GM21619 (cell line): ENCODE measurements at regions not wholly inside any gene's neighbourhood (a gene's known extent, or its start where the extent isn't known, plus 50 kb on each side); places are given as distances from the start of the nearest gene placed in this dataset.

Experiments used
- ATAC-seq: cut with Tn5 transposase; IDR thresholded peaks from one replicate; pipeline ENCODE4 v1.9.1; 2021; ENCODE audit not compliant: unreplicated experiment

DNA sequence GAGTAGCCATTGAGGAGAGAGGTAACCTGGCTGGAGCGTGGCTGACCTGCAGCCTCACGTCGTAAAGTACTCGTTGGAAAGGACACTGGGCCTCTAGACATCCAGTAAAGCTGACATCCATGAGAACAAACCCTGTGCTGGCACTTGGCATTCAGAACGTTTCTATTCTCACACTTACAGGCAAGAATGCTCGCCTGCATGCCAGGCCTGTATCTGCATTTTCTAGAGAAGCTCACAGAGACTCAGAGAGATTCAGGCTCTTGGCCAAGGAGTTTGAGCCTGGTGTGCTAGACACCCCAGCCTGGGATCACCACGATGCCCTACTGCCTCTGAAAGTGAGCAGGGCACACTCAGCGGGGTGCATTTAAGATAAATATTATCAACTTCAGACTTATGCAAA, 379.8 kb upstream of the CDH4 start:
- no peak for ATAC-seq

- ATAC-seq: no peak
Observed at GRCh38 chr20:60877071-60877857, 374.8 kb upstream of the CDH4 start.

- ATAC-seq: no peak
Observed at GRCh38 chr20:60882836-60883235, 369.2 kb upstream of the CDH4 start.

DNA sequence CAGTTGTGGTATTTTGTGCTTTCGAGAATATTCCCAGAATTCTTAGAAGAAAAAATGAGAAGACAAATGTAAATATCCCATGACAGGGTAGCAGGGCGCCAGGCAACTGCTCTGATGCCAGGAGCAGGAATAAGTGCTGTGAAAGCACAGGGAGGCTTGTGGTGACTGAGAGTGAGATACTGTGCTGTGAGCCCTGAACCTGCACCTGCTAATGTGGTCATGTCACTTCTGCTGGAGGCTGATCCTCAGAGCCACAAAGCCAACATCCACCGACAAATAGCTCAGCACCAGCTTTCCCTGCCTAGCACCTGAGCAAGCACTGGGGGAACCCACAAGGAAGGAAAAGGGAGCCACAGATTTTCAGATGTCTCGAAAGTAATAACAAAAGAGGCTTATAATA, 368.6 kb upstream of the CDH4 start:
- no peak for ATAC-seq

DNA sequence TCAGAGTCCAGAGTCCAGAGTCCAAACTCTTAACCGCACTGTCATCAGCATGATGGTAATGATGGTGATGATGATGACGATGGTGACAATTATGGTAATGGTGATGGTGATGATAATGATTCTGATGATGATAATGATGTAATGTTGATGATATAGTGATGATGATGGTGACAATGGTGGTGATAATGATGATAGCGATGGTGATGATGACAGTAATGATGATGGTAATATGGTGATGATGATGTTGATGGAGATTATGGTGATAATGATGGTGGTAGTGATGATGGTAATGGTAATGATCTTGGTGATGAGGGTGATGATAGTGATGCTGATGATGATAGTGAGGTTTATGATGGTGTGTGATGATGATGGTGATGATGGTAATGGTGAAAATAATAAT, 367.8 kb upstream of the CDH4 start:
- ATAC-seq: no peak

DNA sequence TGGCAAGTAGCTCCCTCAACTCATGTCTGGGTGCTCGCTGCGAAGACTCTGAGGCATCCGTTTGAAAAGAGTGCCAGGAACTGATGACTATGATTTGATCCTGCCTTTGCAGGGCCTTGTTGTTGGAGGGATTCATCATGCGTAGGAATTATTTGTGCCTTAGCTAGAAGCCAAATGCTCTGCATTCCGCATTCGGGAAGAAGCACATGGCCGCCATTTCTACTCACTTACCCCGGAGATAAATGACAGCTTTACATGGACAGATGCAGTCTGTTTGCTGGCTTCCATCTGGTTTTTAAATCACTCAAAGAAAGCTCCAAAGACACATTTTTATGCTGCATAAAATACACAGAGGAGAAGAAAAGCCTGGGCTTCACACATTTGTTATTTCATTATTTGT, 363.3 kb upstream of the CDH4 start:
- ATAC-seq: no peak

- no peak for ATAC-seq
Observed at GRCh38 chr20:60892095-60892813, 359.8 kb upstream of the CDH4 start.

GRCh38 chr20:60894091-60894490, 358.0 kb upstream of the CDH4 start:
- no peak for ATAC-seq

GRCh38 chr20:60895363-60896079, 356.5 kb upstream of the CDH4 start:
- ATAC-seq: no peak

- ATAC-seq: no peak
Observed at GRCh38 chr20:60897976-60898375, 354.1 kb upstream of the CDH4 start.

DNA sequence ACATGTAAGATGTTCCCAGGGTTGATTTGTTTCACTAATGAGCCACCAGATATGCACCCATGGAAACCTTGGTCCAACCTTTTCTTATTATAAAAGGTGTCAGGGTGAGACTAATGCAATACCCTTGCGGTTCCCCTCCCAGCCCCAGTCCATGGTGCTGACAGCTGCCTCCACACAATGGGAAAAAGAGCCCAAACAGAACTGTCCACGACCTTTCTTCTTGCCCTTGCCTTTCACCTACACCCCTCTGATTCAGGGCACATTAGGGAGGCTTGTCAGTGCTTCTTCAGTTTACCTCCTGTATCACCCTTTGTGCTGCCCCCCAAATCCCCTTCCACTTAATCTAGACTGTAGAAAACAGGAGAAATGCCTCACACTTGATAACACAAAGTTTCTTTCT, 352.7 kb upstream of the CDH4 start:
- no peak for ATAC-seq

DNA sequence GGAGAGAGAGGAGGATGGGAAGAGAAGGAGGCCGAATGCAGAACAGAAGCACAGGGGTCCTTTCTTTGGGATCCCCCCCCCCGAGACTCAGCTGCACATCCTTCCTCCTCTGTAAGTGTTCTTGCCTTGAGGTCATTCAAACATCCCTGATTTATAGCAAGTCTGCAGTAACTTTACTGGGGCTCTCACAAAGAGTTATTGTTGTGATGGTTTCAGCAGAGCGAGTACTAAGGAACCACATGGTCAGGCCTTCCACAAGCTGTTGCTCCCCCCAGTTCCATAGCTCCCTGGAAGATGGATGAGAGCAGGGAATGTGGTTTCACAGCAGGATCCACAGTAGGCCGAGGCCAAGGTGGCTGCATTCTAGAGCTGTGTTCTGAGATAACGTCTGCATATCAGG, 351.4 kb upstream of the CDH4 start:
- ATAC-seq: no peak

DNA sequence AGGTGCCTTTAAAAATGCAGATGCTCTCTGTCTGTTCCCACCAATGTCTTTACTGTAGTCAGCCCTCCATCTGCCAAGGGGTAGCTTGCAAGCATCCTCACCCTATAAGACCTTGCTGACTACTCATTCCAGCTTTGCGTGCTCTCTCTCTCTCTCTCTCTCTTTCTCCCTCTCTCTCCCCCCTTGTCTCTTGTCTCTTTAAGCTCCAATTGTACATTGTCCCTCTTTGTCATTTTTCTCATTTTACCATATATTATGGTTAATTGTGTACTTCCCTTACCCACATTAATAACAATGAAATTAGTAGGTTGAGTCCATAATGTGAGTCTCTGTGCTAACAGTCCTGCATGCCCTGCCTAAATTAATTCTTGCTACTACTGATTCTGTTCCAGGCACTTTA, 350.2 kb upstream of the CDH4 start:
- ATAC-seq: no peak

DNA sequence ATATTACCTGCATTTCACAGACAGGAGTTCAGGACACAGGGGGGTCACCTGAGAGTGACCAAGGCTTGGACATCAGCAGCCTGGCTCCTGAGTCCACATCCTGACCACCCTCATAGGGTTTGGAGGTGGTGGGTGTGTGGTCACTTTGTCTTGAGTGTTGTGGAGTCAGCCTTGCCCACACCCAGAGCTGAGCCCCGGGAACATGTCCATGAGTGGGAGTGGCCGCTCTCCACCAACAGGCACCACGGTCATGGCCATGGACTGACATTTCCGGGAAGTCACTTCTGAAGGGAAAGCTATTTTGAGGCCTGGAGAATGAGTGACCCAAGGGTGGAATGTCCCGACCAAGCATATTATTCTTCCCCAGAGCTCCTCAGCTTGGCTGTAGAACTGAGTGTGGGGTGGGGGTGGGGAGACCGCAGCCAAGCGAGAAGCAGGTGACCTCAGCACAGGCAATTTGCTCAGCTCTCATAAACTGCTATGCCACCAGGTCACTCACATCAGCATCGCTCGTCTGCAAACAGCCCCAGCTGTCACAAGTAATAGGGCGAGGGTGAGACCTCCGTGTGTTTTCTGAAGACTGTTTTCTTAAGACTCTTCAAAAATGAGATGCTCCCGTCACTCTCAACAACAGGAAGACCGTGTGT, 348.6 kb upstream of the CDH4 start:
- ATAC-seq: no peak

GRCh38 chr20:60904730-60905129, 347.3 kb upstream of the CDH4 start:
- no peak for ATAC-seq

- ATAC-seq: no peak
Observed at GRCh38 chr20:60905919-60906318, 346.1 kb upstream of the CDH4 start.

- no peak for ATAC-seq
Observed at GRCh38 chr20:60906555-60906954, 345.5 kb upstream of the CDH4 start.

- ATAC-seq: no peak
Observed at GRCh38 chr20:60913298-60913697, 338.8 kb upstream of the CDH4 start.

- ATAC-seq: no peak
Observed at GRCh38 chr20:60921022-60921622, 330.9 kb upstream of the CDH4 start.

GRCh38 chr20:60926831-60927230, 325.2 kb upstream of the CDH4 start:
- ATAC-seq: no peak

DNA sequence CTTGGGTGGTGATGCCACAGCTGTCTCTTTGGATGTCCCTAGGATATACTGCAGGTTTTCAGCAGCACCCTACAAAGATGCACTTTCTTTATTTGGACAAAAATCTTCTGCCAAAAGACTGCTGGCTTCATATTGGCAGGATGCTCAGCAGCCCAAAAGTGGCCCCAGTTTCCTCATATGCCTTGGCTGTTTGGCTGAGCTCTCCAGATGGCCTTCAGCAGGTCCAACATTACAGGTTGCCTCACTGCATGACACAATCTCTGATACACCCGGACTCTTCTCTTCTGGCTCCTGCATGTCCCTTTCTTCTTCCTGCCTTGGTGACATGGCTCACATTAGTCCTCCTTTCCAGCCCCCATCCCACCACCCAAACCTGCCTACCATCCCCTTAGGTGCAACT, 323.7 kb upstream of the CDH4 start:
- no peak for ATAC-seq
